HG03354 (cell line): ENCODE measurements at regions not wholly inside any gene's neighbourhood (a gene's known extent, or its start where the extent isn't known, plus 50 kb on each side); places are given as distances from the start of the nearest gene placed in this dataset.
"Not testable (repeated sequence)": the region's sequence is repeated elsewhere in the genome, so short reads cannot be mapped to it uniquely, and the experiment has no call there.

Experiments
- ATAC-seq: cut with Tn5 transposase; IDR thresholded peaks from one replicate; pipeline ENCODE4 v1.9.1; 2021; ENCODE audit warnings: mild to moderate bottlenecking; ENCODE audit not compliant: unreplicated experiment, poor library complexity, severe bottlenecking

- ATAC-seq, result no peak
Observed at GRCh38 chr20:12528591-12529041, 480.2 kb upstream of the SPTLC3 start.

- no peak for ATAC-seq
Observed at GRCh38 chr20:12531626-12532025, 477.1 kb upstream of the SPTLC3 start.

- no peak for ATAC-seq
Observed at GRCh38 chr20:12535316-12535715, 473.5 kb upstream of the SPTLC3 start.

- no peak for ATAC-seq
Observed at GRCh38 chr20:12535770-12536169, 473.0 kb upstream of the SPTLC3 start.

- no peak for ATAC-seq
Observed at GRCh38 chr20:12554426-12554825, 454.3 kb upstream of the SPTLC3 start.

GRCh38 chr20:12555369-12555768 lies 453.4 kb upstream of the SPTLC3 start:
- ATAC-seq, result no peak

- ATAC-seq, result not testable (repeated sequence)
Observed at GRCh38 chr20:12555849-12556248, 452.9 kb upstream of the SPTLC3 start.

GRCh38 chr20:12557224-12557623 lies 451.5 kb upstream of the SPTLC3 start:
- ATAC-seq, result no peak

- no peak for ATAC-seq
Observed at GRCh38 chr20:12564979-12565378, 443.8 kb upstream of the SPTLC3 start.

- no peak for ATAC-seq
Observed at GRCh38 chr20:12566596-12566995, 442.2 kb upstream of the SPTLC3 start.

GRCh38 chr20:12570371-12570770 lies 438.4 kb upstream of the SPTLC3 start:
- ATAC-seq, result no peak

- no peak for ATAC-seq
Observed at GRCh38 chr20:12573442-12573841, 435.3 kb upstream of the SPTLC3 start.

- ATAC-seq, result no peak
Observed at GRCh38 chr20:12575352-12576095, 433.2 kb upstream of the SPTLC3 start.

- no peak for ATAC-seq
Observed at GRCh38 chr20:12577213-12577612, 431.6 kb upstream of the SPTLC3 start.

- no peak for ATAC-seq
Observed at GRCh38 chr20:12581644-12582289, 427.0 kb upstream of the SPTLC3 start.

GRCh38 chr20:12582710-12583109 lies 426.1 kb upstream of the SPTLC3 start:
- ATAC-seq, result not testable (repeated sequence)

- no peak for ATAC-seq
Observed at GRCh38 chr20:12591949-12592470, 416.8 kb upstream of the SPTLC3 start.

GRCh38 chr20:12592756-12593155 lies 416.0 kb upstream of the SPTLC3 start:
- no peak for ATAC-seq

GRCh38 chr20:12593342-12593873 lies 415.4 kb upstream of the SPTLC3 start:
- ATAC-seq, result no peak

GRCh38 chr20:12594410-12595088 lies 414.2 kb upstream of the SPTLC3 start:
- ATAC-seq, result no peak
